Activated T-helper 1 cell treated with anti-CD3 and anti-CD28 coated beads, Interleukin-12 subunit alpha, Interleukin-12 subunit beta, Interleukin-2, Interleukin-4 antibody, amounts not matched to agents 30 ng/mL and 10 ng/mL and 1 ng/mL, durations not matched to agents 14 hours and 24 hours and 36 hours (primary cell): ENCODE measurements at regions not wholly inside any gene's neighbourhood (a gene's known extent, or its start where the extent isn't known, plus 50 kb on each side); places are given as distances from the start of the nearest gene placed in this dataset.

Experiments
- DNase-seq: peaks from one replicate; pipeline ENCODE4 v3.0.0; 2021; ENCODE audit warnings: low spot score
- H3K27ac Mint-ChIP-seq: one replicate; pipeline ENCODE4 v1.8.0; 2021; ENCODE audit warnings: mild to moderate bottlenecking, mixed read lengths
- H3K27me3 Mint-ChIP-seq: one replicate; pipeline ENCODE4 v1.8.0; 2022; ENCODE audit warnings: mild to moderate bottlenecking, moderate library complexity, mixed read lengths; ENCODE audit not compliant: insufficient read depth
- H3K36me3 Mint-ChIP-seq: one replicate; pipeline ENCODE4 v1.8.0; 2021; ENCODE audit warnings: low read depth, mixed read lengths
- H3K4me1 Mint-ChIP-seq: one replicate; pipeline ENCODE4 v1.8.0; 2021; ENCODE audit warnings: low read depth, mixed read lengths
- H3K4me3 Mint-ChIP-seq: one replicate; pipeline ENCODE4 v1.8.0; 2021; ENCODE audit warnings: mild to moderate bottlenecking, moderate library complexity, mixed read lengths
- H3K9me3 Mint-ChIP-seq: one replicate; pipeline ENCODE4 v1.8.0; 2021; ENCODE audit warnings: mixed read lengths
- intact Hi-C: fragments of 100-400 bp; cut with micrococcal nuclease; formaldehyde crosslinking; loops from one replicate; pipeline ENCODE4 v1.15.1; 2024

- Mint-ChIP-seq H3K27me3 (no peaks in the 10 kb centered on the region), H3K36me3 (no peaks in the 10 kb centered on the region), H3K9me3 (peaks cover 8% of the 10 kb centered on the region), H3K4me3 (no peak overlapping the region), H3K27ac (no peak overlapping the region), H3K4me1 (no peaks in the 10 kb centered on the region)
- DNase-seq, result no peak
- intact Hi-C loops, result no loop called here
Measured at GRCh38 chr5:92980491-92980890, 600.5 kb downstream of the NR2F1-AS1 start.

GRCh38 chr5:92979716-92980115 lies 601.3 kb downstream of the NR2F1-AS1 start:
- Mint-ChIP-seq H3K9me3 (peaks cover 4% of the 10 kb centered on the region), H3K36me3 (no peaks in the 10 kb centered on the region), H3K4me3 (no peak overlapping the region), H3K4me1 (no peaks in the 10 kb centered on the region), H3K27ac (no peak overlapping the region), H3K27me3 (no peaks in the 10 kb centered on the region)
- intact Hi-C loops, result no loop called here
- DNase-seq, result no peak

- H3K27ac Mint-ChIP-seq, result no peak overlapping the region
- no peaks in the 10 kb centered on the region for H3K4me1 Mint-ChIP-seq
- no peaks in the 10 kb centered on the region for H3K27me3 Mint-ChIP-seq
- intact Hi-C loops, result no loop called here
- no peaks in the 10 kb centered on the region for H3K9me3 Mint-ChIP-seq
- no peaks in the 10 kb centered on the region for H3K36me3 Mint-ChIP-seq
- no peak overlapping the region for H3K4me3 Mint-ChIP-seq
- DNase-seq, result no peak
Measured at GRCh38 chr5:92977846-92978540, 603.0 kb downstream of the NR2F1-AS1 start.

GRCh38 chr5:92976156-92976555 lies 604.9 kb downstream of the NR2F1-AS1 start:
- Mint-ChIP-seq H3K4me1 (no peaks in the 10 kb centered on the region), H3K36me3 (no peaks in the 10 kb centered on the region), H3K27ac (no peak overlapping the region), H3K27me3 (no peaks in the 10 kb centered on the region), H3K4me3 (no peak overlapping the region), H3K9me3 (no peaks in the 10 kb centered on the region)
- no peak for DNase-seq
- intact Hi-C loops, result no loop called here

- intact Hi-C loops, result no loop called here
- Mint-ChIP-seq H3K27me3 (no peaks in the 10 kb centered on the region), H3K36me3 (no peaks in the 10 kb centered on the region), H3K27ac (no peak overlapping the region), H3K9me3 (peaks cover 3% of the 10 kb centered on the region), H3K4me3 (no peak overlapping the region), H3K4me1 (no peaks in the 10 kb centered on the region)
- no peak for DNase-seq
Measured at GRCh38 chr5:92969781-92970237, 611.2 kb downstream of the NR2F1-AS1 start.

- DNase-seq, result no peak
- intact Hi-C loops, result no loop called here
Measured at GRCh38 chr5:92969191-92969780, 611.7 kb downstream of the NR2F1-AS1 start.

GRCh38 chr5:92963800-92964199 lies 617.2 kb downstream of the NR2F1-AS1 start:
- no peak overlapping the region for H3K27ac Mint-ChIP-seq
- H3K27me3 Mint-ChIP-seq, result no peaks in the 10 kb centered on the region
- intact Hi-C loops, result no loop called here
- H3K36me3 Mint-ChIP-seq, result no peaks in the 10 kb centered on the region
- H3K9me3 Mint-ChIP-seq, result peaks cover 3% of the 10 kb centered on the region
- no peak overlapping the region for H3K4me3 Mint-ChIP-seq
- DNase-seq, result no peak
- H3K4me1 Mint-ChIP-seq, result no peaks in the 10 kb centered on the region

More at GRCh38 chr5:92969191-92969780, 611.7 kb downstream of the NR2F1-AS1 start:
- no peaks in the 10 kb centered on the region for H3K27me3 Mint-ChIP-seq
- H3K4me3 Mint-ChIP-seq, result no peak overlapping the region
- H3K27ac Mint-ChIP-seq, result no peak overlapping the region
- peaks cover 3% of the 10 kb centered on the region for H3K9me3 Mint-ChIP-seq
- H3K4me1 Mint-ChIP-seq, result no peaks in the 10 kb centered on the region
- no peaks in the 10 kb centered on the region for H3K36me3 Mint-ChIP-seq

- DNase-seq, result no peak
- H3K27ac Mint-ChIP-seq, result no peak overlapping the region
- H3K36me3 Mint-ChIP-seq, result no peaks in the 10 kb centered on the region
Measured at GRCh38 chr5:92962752-92963151, 618.3 kb downstream of the NR2F1-AS1 start.

GRCh38 chr5:92956886-92957285 lies 624.1 kb downstream of the NR2F1-AS1 start:
- Mint-ChIP-seq H3K36me3 (no peaks in the 10 kb centered on the region), H3K27me3 (no peaks in the 10 kb centered on the region), H3K9me3 (peaks cover 11% of the 10 kb centered on the region), H3K4me3 (no peak overlapping the region), H3K27ac (no peak overlapping the region), H3K4me1 (no peaks in the 10 kb centered on the region)
- intact Hi-C loops, result no loop called here
- no peak for DNase-seq

More at GRCh38 chr5:92962752-92963151, 618.3 kb downstream of the NR2F1-AS1 start:
- intact Hi-C loops, result no loop called here
- no peak overlapping the region for H3K4me3 Mint-ChIP-seq
- H3K9me3 Mint-ChIP-seq, result peaks cover 1% of the 10 kb centered on the region
- H3K27me3 Mint-ChIP-seq, result no peaks in the 10 kb centered on the region
- no peaks in the 10 kb centered on the region for H3K4me1 Mint-ChIP-seq

GRCh38 chr5:92952243-92952642 lies 628.8 kb downstream of the NR2F1-AS1 start:
- intact Hi-C loops, result no loop called here
- H3K27ac Mint-ChIP-seq, result no peak overlapping the region
- DNase-seq, result no peak
- H3K4me3 Mint-ChIP-seq, result no peak overlapping the region
- H3K9me3 Mint-ChIP-seq, result peaks cover 22% of the 10 kb centered on the region
- no peaks in the 10 kb centered on the region for H3K27me3 Mint-ChIP-seq
- H3K4me1 Mint-ChIP-seq, result no peaks in the 10 kb centered on the region
- H3K36me3 Mint-ChIP-seq, result no peaks in the 10 kb centered on the region

GRCh38 chr5:92951746-92952145 lies 629.3 kb downstream of the NR2F1-AS1 start:
- intact Hi-C loops, result no loop called here
- DNase-seq, result no peak
- H3K27ac Mint-ChIP-seq, result no peak overlapping the region
- H3K4me3 Mint-ChIP-seq, result no peak overlapping the region
- no peaks in the 10 kb centered on the region for H3K36me3 Mint-ChIP-seq
- H3K27me3 Mint-ChIP-seq, result no peaks in the 10 kb centered on the region
- no peaks in the 10 kb centered on the region for H3K4me1 Mint-ChIP-seq
- H3K9me3 Mint-ChIP-seq, result peaks cover 22% of the 10 kb centered on the region

- Mint-ChIP-seq H3K4me1 (no peaks in the 10 kb centered on the region), H3K36me3 (no peaks in the 10 kb centered on the region), H3K9me3 (peaks cover 8% of the 10 kb centered on the region), H3K27ac (no peak overlapping the region), H3K4me3 (no peak overlapping the region), H3K27me3 (no peaks in the 10 kb centered on the region)
- no peak for DNase-seq
- intact Hi-C loops, result no loop called here
Measured at GRCh38 chr5:92946546-92946945, 634.5 kb downstream of the NR2F1-AS1 start.

GRCh38 chr5:92945605-92946097 lies 635.4 kb downstream of the NR2F1-AS1 start:
- DNase-seq, result no peak
- intact Hi-C loops, result no loop called here
- no peak overlapping the region for H3K27ac Mint-ChIP-seq
- H3K9me3 Mint-ChIP-seq, result peaks cover 3% of the 10 kb centered on the region
- no peaks in the 10 kb centered on the region for H3K4me1 Mint-ChIP-seq
- no peak overlapping the region for H3K4me3 Mint-ChIP-seq
- H3K36me3 Mint-ChIP-seq, result no peaks in the 10 kb centered on the region
- H3K27me3 Mint-ChIP-seq, result no peaks in the 10 kb centered on the region
